Adrenal gland (tissue), 5 donors: ENCODE measurements at regions not wholly inside any gene's neighbourhood (a gene's known extent, or its start where the extent isn't known, plus 50 kb on each side); places are given as distances from the start of the nearest gene placed in this dataset.

Experiments used
- CTCF ChIP-seq, 6 experiments: fragments of 450-650 bp in 4 of 6; fragments of 200-600 bp in 2 of 6; sonication (generic) in 1 of 6; IDR thresholded peaks; 1 replicate in 5 of 6; 2 replicates in 1 of 6; pipeline versions ENCODE4 v1.5.1 to v1.8.0; 2016 to 2021; ENCODE audit warnings: antibody characterized with exemption in 6 of 6, mild to moderate bottlenecking in 2 of 6, moderate library complexity in 1 of 6
- POLR2A ChIP-seq, 2 donors: fragments of 450-650 bp; IDR thresholded peaks; one replicate each; pipeline ENCODE4 v1.6.1; 2017; ENCODE audit warnings: antibody characterized with exemption in 2 of 2, mild to moderate bottlenecking in 2 of 2, moderate library complexity in 1 of 2
- donor health status: DM: no; HTN: no; CAD: no.

GRCh38 chr3:21326704-21327475 is 424.1 kb downstream of the ZNF385D start:
- TF ChIP-seq CTCF (IDR thresholded peaks at IDR 0.05) (no peak), POLR2A (IDR thresholded peaks at IDR 0.05) (no peak)
